SK-N-SH (cell line): ENCODE measurements at regions not wholly inside any gene's neighbourhood (a gene's known extent, or its start where the extent isn't known, plus 50 kb on each side); places are given as distances from the start of the nearest gene placed in this dataset.

Experiments used
- CTCF ChIA-PET: fragments of 300-600, 350-600 bp; formaldehyde crosslinking; extraction: SDS; loops from one replicate; lab custom pipeline; 2021; lab: Yijun Ruan, JAX
- POLR2A ChIA-PET: fragments of 350-600 bp; sonication (Branson Sonifier 250); formaldehyde crosslinking; extraction: SDS; loops from one replicate; lab custom pipeline; 2020; ENCODE audit warnings: antibody characterized with exemption, inconsistent platforms; lab: Yijun Ruan, JAX
- DNase-seq: peaks from one replicate; pipeline ENCODE4 v3.0.0; 2012
- H2AFZ ChIP-seq: fragments of 200-600 bp; sonication (generic); 2 replicates; pipeline ENCODE4 v1.8.1; 2016; ENCODE audit warnings: antibody characterized with exemption, mild to moderate bottlenecking, low read depth
- H3F3A ChIP-seq: fragments of 200-600 bp; sonication (generic); replicated peaks from 2 replicates; pipeline ENCODE3; 2016; ENCODE audit warnings: antibody characterized with exemption, mild to moderate bottlenecking; ENCODE audit not compliant: insufficient read depth
- H3K27ac ChIP-seq, 2 experiments: fragments of 200-500 bp in 1 of 2; fragments of 200-600 bp in 1 of 2; sonication (Bioruptor generic) in 1 of 2; sonication (generic), shearing (Covaris generic) in 1 of 2; 2 replicates each; pipeline versions ENCODE4 v1.5.1 to v1.6.1; 2014 to 2016; ENCODE audit warnings: low read depth in 2 of 2, inconsistent platforms in 1 of 2, low read length in 1 of 2, mild to moderate bottlenecking in 1 of 2, mixed read lengths in 1 of 2
- H3K27me3 ChIP-seq: fragments of 200-600 bp; sonication (generic), shearing (Covaris generic); 2 replicates; pipeline ENCODE4 v1.6.1; 2016; ENCODE audit warnings: mixed run types; ENCODE audit not compliant: insufficient read depth
- H3K36me3 ChIP-seq, 2 experiments: fragments of 200-500 bp in 1 of 2; fragments of 200-600 bp in 1 of 2; sonication (Bioruptor generic) in 1 of 2; sonication (generic) in 1 of 2; replicated peaks in 1 of 2; 2 replicates each; pipeline versions ENCODE3 to v1.5.1; 2014 to 2016; ENCODE audit warnings: low read length in 1 of 2, mild to moderate bottlenecking in 1 of 2; ENCODE audit not compliant: insufficient read depth in 2 of 2, control insufficient read depth in 1 of 2
- H3K4me1 ChIP-seq, 2 experiments: fragments of 200-500 bp in 1 of 2; fragments of 200-600 bp in 1 of 2; sonication (Bioruptor generic) in 1 of 2; sonication (generic), shearing (Covaris generic) in 1 of 2; 2 replicates each; pipeline versions ENCODE4 v1.5.1 to v1.6.1; 2014 to 2016; ENCODE audit warnings: low read depth in 1 of 2, low read length in 1 of 2, mixed run types in 1 of 2; ENCODE audit not compliant: insufficient read depth in 2 of 2, control insufficient read depth in 1 of 2
- H3K4me2 ChIP-seq: fragments of 200-600 bp; sonication (generic), shearing (Covaris generic); 2 replicates; pipeline ENCODE4 v1.6.1; 2017; ENCODE audit warnings: mixed run types
- H3K4me3 ChIP-seq, 2 experiments: fragments of 200-500 bp in 1 of 2; fragments of 200-600 bp in 1 of 2; sonication (Bioruptor generic) in 1 of 2; sonication (generic), shearing (Covaris generic) in 1 of 2; 2 replicates each; pipeline versions ENCODE4 v1.5.1 to v1.8.1; 2014 to 2016; ENCODE audit warnings: low read depth in 2 of 2, inconsistent platforms in 1 of 2, low read length in 1 of 2, mild to moderate bottlenecking in 1 of 2, mixed read lengths in 1 of 2, moderate library complexity in 1 of 2
- H3K79me2 ChIP-seq: fragments of 200-600 bp; sonication (generic); 2 replicates; pipeline ENCODE4 v1.8.1; 2017; ENCODE audit warnings: mild to moderate bottlenecking; ENCODE audit not compliant: insufficient read depth
- H3K9ac ChIP-seq: fragments of 200-600 bp; sonication (generic); 2 replicates; pipeline ENCODE4 v1.6.1; 2017; ENCODE audit warnings: mixed run types
- H3K9me2 ChIP-seq: fragments of 200-600 bp; sonication (generic); 2 replicates; pipeline ENCODE4 v1.6.1; 2017; ENCODE audit warnings: mixed run types
- H3K9me3 ChIP-seq: fragments of 200-600 bp; sonication (generic); 2 replicates; pipeline ENCODE4 v1.6.1; 2017; ENCODE audit warnings: mixed run types, mild to moderate bottlenecking, moderate library complexity
- H4K20me1 ChIP-seq: fragments of 200-600 bp; sonication (generic); 2 replicates; pipeline ENCODE4 v1.6.1; 2017; ENCODE audit warnings: mild to moderate bottlenecking, mixed run types; ENCODE audit not compliant: insufficient read depth
- ELF1 ChIP-seq: IDR thresholded peaks from 2 replicates; pipeline ENCODE4 v1.4.0; 2012
- EP300 ChIP-seq, 2 experiments: IDR thresholded peaks; 2 replicates each; pipeline versions ENCODE4 v1.4.0 to v1.6.1; 2012; ENCODE audit warnings: borderline replicate concordance in 1 of 2, low read depth in 1 of 2, low read length in 1 of 2
- GATA2 ChIP-seq: sonication (generic); formaldehyde crosslinking; IDR thresholded peaks from 2 replicates; pipeline ENCODE4 v1.5.0; 2020; ENCODE audit warnings: mild to moderate bottlenecking, missing genetic modification reagents
- JUND ChIP-seq: IDR thresholded peaks from 2 replicates; pipeline ENCODE4 v1.4.0; 2012
- MEF2A ChIP-seq: IDR thresholded peaks from 2 replicates; pipeline ENCODE4 v1.4.0; 2012; ENCODE audit warnings: low read depth, borderline replicate concordance
- NRF1 ChIP-seq: IDR thresholded peaks from 2 replicates; pipeline ENCODE4 v1.6.1; 2012; ENCODE audit warnings: low read depth, mild to moderate bottlenecking, low read length
- RAD21 ChIP-seq: IDR thresholded peaks from 2 replicates; pipeline ENCODE4 v1.6.1; 2012; ENCODE audit warnings: mild to moderate bottlenecking, low read length
- RCOR1 ChIP-seq: fragments of 150-350 bp; IDR thresholded peaks from 2 replicates; pipeline ENCODE4 v1.6.1; 2017; ENCODE audit warnings: antibody characterized with exemption, low read length
- TCF12 ChIP-seq: IDR thresholded peaks from 2 replicates; pipeline ENCODE4 v1.4.0; 2012
- WGBS: methylation state at CpG from one replicate; pipeline ENCODE4 v1.1.6; 2017; ENCODE audit warnings: low lambda C conversion rate; 5-methylcytosine and 5-hydroxymethylcytosine counted together
- TF ChIP-seq, protein P1 (sequence below): fragments of 150-350 bp; IDR thresholded peaks from 2 replicates; pipeline ENCODE4 v1.6.1; 2017; ENCODE audit warnings: antibody characterized with exemption, low read length, low read depth, borderline replicate concordance

GRCh38 chr4:45663003-45663402, 460.9 kb downstream of the GABRG1 start:
- 6% methylated on average over 1 of the region's 1 CpG for WGBS
- Histone ChIP-seq H3F3A (no peaks in the 10 kb centered on the region), H3K79me2 (no peaks in the 10 kb centered on the region), H3K27ac (no peak overlapping the region), H3K9me2 (no peaks in the 10 kb centered on the region), H4K20me1 (no peaks in the 10 kb centered on the region), H3K4me3 (no peak overlapping the region)
- no peak for DNase-seq
- no peak for TF ChIP-seq NRF1
- TF ChIP-seq ELF1: no peak
- no peak for TF ChIP-seq MEF2A
- TF ChIP-seq, all 33 proteins: peak for 0
- Histone ChIP-seq H3K9me3 (no peaks in the 10 kb centered on the region), H3K27me3 (no peaks in the 10 kb centered on the region), H3K4me2 (no peak overlapping the region), H2AFZ (no peak overlapping the region), H3K9ac (no peak overlapping the region), H3K36me3 (no peaks in the 10 kb centered on the region), H3K4me1 (no peaks in the 10 kb centered on the region)
- CTCF ChIA-PET: no interaction called here
- POLR2A ChIA-PET: no interaction called here

DNA sequence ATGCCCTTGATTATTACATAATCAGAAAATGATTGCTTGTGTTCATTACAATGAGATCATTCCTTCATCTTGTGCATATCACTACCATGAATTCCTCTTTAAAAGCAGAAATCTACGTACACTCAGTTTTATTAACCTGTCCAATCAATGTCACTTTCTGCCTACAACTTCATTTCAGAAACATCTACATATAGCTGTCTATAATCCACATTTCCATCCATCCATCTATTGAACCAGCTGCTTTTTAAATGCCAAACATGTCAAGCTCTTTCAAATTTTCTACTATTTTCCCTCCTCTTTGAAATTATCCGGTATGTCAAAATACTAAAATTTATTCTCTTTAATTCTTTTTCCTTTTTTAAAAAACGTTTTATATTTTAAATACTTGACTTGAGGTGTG, 462.0 kb downstream of the GABRG1 start:
- Histone ChIP-seq H3K9ac (no peak overlapping the region), H3K27me3 (no peaks in the 10 kb centered on the region), H3K9me3 (no peaks in the 10 kb centered on the region), H3K4me3 (no peak overlapping the region), H3K9me2 (no peaks in the 10 kb centered on the region), H4K20me1 (no peaks in the 10 kb centered on the region), H3K27ac (no peak overlapping the region), H3K36me3 (no peaks in the 10 kb centered on the region), H3K4me1 (no peaks in the 10 kb centered on the region), H2AFZ (no peak overlapping the region), H3F3A (no peaks in the 10 kb centered on the region), H3K79me2 (no peaks in the 10 kb centered on the region), H3K4me2 (no peak overlapping the region)
- CTCF ChIA-PET: no interaction called here
- 10% methylated on average over 3 of the region's 3 CpGs for WGBS
- TF ChIP-seq RCOR1: no peak
- TF ChIP-seq TCF12: no peak
- no peak for TF ChIP-seq ELF1
- no peak for TF ChIP-seq JUND
- TF ChIP-seq EP300 (IDR thresholded peaks at IDR 0.05; ENCODE audit: borderline replicate concordance in 1 of 2, low read depth in 1 of 2, low read length in 1 of 2): no peak
- POLR2A ChIA-PET: no interaction called here
- no peak for DNase-seq

DNA sequence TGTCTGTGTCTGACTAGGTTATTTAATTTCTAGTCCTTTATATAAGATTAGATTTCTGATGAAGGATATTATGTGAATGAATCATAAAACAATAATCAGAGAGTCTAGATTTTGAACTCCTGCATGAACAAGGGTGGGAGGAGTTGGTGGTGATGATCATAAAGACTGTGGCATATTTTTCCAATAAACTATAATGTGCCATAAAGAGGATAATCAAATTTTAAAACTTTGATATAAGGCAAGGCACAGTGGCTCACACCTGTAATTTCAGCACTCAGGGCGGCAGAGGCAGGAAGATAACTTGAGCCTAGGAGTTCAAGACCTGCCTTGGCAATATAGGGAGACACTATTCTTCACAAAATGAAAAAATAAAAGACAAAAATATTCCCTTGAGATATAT, 473.3 kb downstream of the GABRG1 start:
- no peaks in the 10 kb centered on the region for H3F3A ChIP-seq
- no peaks in the 10 kb centered on the region for H3K36me3 ChIP-seq
- no peaks in the 10 kb centered on the region for H3K27me3 ChIP-seq
- no peak for DNase-seq
- TF ChIP-seq RAD21 (no peak), MEF2A (no peak), GATA2 (CRISPR knock-in tag) (no peak)
- TF ChIP-seq, protein P1, sequence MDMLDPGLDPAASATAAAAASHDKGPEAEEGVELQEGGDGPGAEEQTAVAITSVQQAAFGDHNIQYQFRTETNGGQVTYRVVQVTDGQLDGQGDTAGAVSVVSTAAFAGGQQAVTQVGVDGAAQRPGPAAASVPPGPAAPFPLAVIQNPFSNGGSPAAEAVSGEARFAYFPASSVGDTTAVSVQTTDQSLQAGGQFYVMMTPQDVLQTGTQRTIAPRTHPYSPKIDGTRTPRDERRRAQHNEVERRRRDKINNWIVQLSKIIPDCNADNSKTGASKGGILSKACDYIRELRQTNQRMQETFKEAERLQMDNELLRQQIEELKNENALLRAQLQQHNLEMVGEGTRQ: no peak
- TF ChIP-seq, all 33 proteins: peak for 0
- Histone ChIP-seq H3K4me3 (no peak overlapping the region), H3K27ac (no peak overlapping the region), H3K9me2 (no peaks in the 10 kb centered on the region), H3K4me1 (no peaks in the 10 kb centered on the region), H2AFZ (no peak overlapping the region), H4K20me1 (no peaks in the 10 kb centered on the region), H3K79me2 (no peaks in the 10 kb centered on the region), H3K9ac (no peak overlapping the region), H3K9me3 (no peaks in the 10 kb centered on the region), H3K4me2 (no peak overlapping the region)
- ChIA-PET CTCF (no interaction called here), POLR2A (no interaction called here)
- 13% methylated on average over 1 of the region's 1 CpG for WGBS
